PC-9 (cell line): ENCODE measurements at regions not wholly inside any gene's neighbourhood (a gene's known extent, or its start where the extent isn't known, plus 50 kb on each side); places are given as distances from the start of the nearest gene placed in this dataset.

ENCODE experiments used
- EZH2 ChIP-seq: fragments of 200-600 bp; sonication (generic); IDR thresholded peaks from 2 replicates; pipeline ENCODE4 v1.8.0; 2017; ENCODE audit warnings: antibody characterized with exemption, low read depth
- TF ChIP-seq, protein P1 (sequence below): fragments of 200-600 bp; sonication (generic); conservative IDR thresholded peaks from 2 replicates; pipeline ENCODE4 v1.6.1; 2017; ENCODE audit warnings: mixed run types, antibody characterized with exemption, mild to moderate bottlenecking, moderate library complexity

DNA sequence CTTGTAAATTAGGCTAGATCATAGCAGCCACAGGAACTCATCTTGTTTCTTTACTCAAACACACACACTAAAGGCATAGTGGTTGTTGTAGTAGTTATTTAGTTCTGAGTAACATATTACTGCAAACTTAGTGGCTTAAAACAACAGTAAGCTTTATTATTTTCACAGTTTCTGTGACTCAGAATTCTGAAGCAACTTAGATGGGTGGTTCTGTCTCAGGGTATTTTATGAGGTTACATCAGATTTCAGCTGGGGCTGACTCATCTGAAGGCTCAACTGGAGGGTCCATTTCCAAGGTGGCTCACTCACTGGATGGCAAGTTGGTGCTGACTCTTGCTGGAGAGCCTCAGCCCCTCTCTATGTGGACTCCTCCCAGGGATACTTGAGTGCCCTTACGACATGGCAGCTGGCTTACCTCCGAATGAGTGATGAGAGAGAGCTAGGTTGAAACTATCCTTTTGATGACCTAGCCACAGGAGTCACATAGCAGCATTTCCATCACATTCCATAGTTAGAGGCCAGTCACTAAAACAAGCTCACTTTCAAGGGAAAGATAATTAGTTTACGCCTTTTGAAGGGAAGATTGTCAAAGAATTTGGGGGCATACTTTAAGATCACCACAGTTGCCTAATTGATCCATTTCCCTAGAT, 101.0 kb upstream of the PRNP start:
- TF ChIP-seq, protein P1, sequence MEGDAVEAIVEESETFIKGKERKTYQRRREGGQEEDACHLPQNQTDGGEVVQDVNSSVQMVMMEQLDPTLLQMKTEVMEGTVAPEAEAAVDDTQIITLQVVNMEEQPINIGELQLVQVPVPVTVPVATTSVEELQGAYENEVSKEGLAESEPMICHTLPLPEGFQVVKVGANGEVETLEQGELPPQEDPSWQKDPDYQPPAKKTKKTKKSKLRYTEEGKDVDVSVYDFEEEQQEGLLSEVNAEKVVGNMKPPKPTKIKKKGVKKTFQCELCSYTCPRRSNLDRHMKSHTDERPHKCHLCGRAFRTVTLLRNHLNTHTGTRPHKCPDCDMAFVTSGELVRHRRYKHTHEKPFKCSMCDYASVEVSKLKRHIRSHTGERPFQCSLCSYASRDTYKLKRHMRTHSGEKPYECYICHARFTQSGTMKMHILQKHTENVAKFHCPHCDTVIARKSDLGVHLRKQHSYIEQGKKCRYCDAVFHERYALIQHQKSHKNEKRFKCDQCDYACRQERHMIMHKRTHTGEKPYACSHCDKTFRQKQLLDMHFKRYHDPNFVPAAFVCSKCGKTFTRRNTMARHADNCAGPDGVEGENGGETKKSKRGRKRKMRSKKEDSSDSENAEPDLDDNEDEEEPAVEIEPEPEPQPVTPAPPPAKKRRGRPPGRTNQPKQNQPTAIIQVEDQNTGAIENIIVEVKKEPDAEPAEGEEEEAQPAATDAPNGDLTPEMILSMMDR: no peak
- no peak for TF ChIP-seq EZH2
